H9 (cell line): ENCODE measurements at regions not wholly inside any gene's neighbourhood (a gene's known extent, or its start where the extent isn't known, plus 50 kb on each side); places are given as distances from the start of the nearest gene placed in this dataset.
"Not testable (repeated sequence)": the region's sequence is repeated elsewhere in the genome, so short reads cannot be mapped to it uniquely, and the experiment has no call there.

Experiments
- DNase-seq: peaks from one replicate; pipeline ENCODE4 v3.0.0-alpha.2; 2017
- H2AFZ ChIP-seq: one replicate; pipeline ENCODE4 v1.6.1; 2013; ENCODE audit warnings: mild to moderate bottlenecking, low read length, control low read depth, moderate library complexity
- H2AK5ac ChIP-seq: 2 replicates; pipeline ENCODE4 v1.6.1; 2013; ENCODE audit warnings: low read length, control low read depth, mixed read lengths; ENCODE audit not compliant: insufficient read length
- H2BK120ac ChIP-seq: one replicate; pipeline ENCODE4 v1.6.1; 2013; ENCODE audit warnings: low read depth, mild to moderate bottlenecking, low read length, control low read depth, inconsistent platforms; ENCODE audit not compliant: poor library complexity, severe bottlenecking
- H2BK12ac ChIP-seq: 2 replicates; pipeline ENCODE4 v1.6.1; 2013; ENCODE audit warnings: low read length, control low read depth, mixed read lengths, low read depth; ENCODE audit not compliant: insufficient read length
- H2BK15ac ChIP-seq: 2 replicates; pipeline ENCODE4 v1.6.1; 2013; ENCODE audit warnings: low read depth, low read length, control low read depth
- H2BK20ac ChIP-seq: one replicate; pipeline ENCODE4 v1.6.1; 2013; ENCODE audit warnings: low read depth, mild to moderate bottlenecking, low read length, control low read depth, inconsistent platforms; ENCODE audit not compliant: poor library complexity, severe bottlenecking
- H2BK5ac ChIP-seq: 2 replicates; pipeline ENCODE4 v1.6.1; 2013; ENCODE audit warnings: low read length, control low read depth, mixed read lengths; ENCODE audit not compliant: insufficient read length
- H3K14ac ChIP-seq: 2 replicates; pipeline ENCODE4 v1.6.1; 2013; ENCODE audit warnings: low read length, control low read depth; ENCODE audit not compliant: insufficient read depth
- H3K18ac ChIP-seq: 2 replicates; pipeline ENCODE4 v1.6.1; 2013; ENCODE audit warnings: low read depth, mild to moderate bottlenecking, mixed read lengths, low read length, control low read depth; ENCODE audit not compliant: insufficient read length
- H3K23ac ChIP-seq: 2 replicates; pipeline ENCODE4 v1.6.1; 2013; ENCODE audit warnings: low read length, control low read depth, mixed read lengths, low read depth; ENCODE audit not compliant: insufficient read length
- H3K23me2 ChIP-seq: 2 replicates; pipeline ENCODE4 v1.6.1; 2013; ENCODE audit warnings: low read depth, mild to moderate bottlenecking, mixed read lengths, low read length, control low read depth; ENCODE audit not compliant: insufficient read length, poor library complexity, severe bottlenecking
- H3K27ac ChIP-seq: 2 replicates; pipeline ENCODE4 v1.5.1; 2013; ENCODE audit warnings: low read length, control low read depth, mixed read lengths, low read depth; ENCODE audit not compliant: insufficient read length
- H3K27me3 ChIP-seq: 2 replicates; pipeline ENCODE4 v1.6.1; 2013; ENCODE audit warnings: low read length, control low read depth, inconsistent platforms; ENCODE audit not compliant: insufficient read depth
- H3K4ac ChIP-seq: 2 replicates; pipeline ENCODE4 v1.6.1; 2013; ENCODE audit warnings: low read depth, mild to moderate bottlenecking, control low read depth, inconsistent platforms, low read length, moderate library complexity
- H3K4me1 ChIP-seq: 2 replicates; pipeline ENCODE4 v1.6.1; 2013; ENCODE audit warnings: low read length, control low read depth, inconsistent platforms; ENCODE audit not compliant: insufficient read depth
- H3K4me2 ChIP-seq: 2 replicates; pipeline ENCODE4 v1.6.1; 2013; ENCODE audit warnings: low read length, control low read depth, mixed read lengths; ENCODE audit not compliant: insufficient read length, insufficient read depth
- H3K56ac ChIP-seq: 2 replicates; pipeline ENCODE4 v1.6.1; 2013; ENCODE audit warnings: low read depth, mild to moderate bottlenecking, mixed read lengths, low read length, control low read depth; ENCODE audit not compliant: insufficient read length
- H3K79me1 ChIP-seq: 2 replicates; pipeline ENCODE4 v1.6.1; 2013; ENCODE audit warnings: low read depth, mild to moderate bottlenecking, moderate library complexity, low read length, control low read depth, inconsistent platforms; ENCODE audit not compliant: insufficient read depth, poor library complexity, severe bottlenecking
- H3K79me2 ChIP-seq: 2 replicates; pipeline ENCODE4 v1.6.1; 2013; ENCODE audit warnings: low read length, control low read depth, inconsistent platforms; ENCODE audit not compliant: insufficient read depth
- H3K9ac ChIP-seq: 2 replicates; pipeline ENCODE4 v1.6.1; 2013; ENCODE audit warnings: low read length, control low read depth, mixed read lengths; ENCODE audit not compliant: insufficient read length; ENCODE audit errors: extremely low read depth
- H3K9me3 ChIP-seq: one replicate; pipeline ENCODE4 v1.6.1; 2013; ENCODE audit warnings: low read depth, low read length, inconsistent platforms; ENCODE audit not compliant: control insufficient read depth
- H3T11ph ChIP-seq: one replicate; pipeline ENCODE4 v1.6.1; 2013; ENCODE audit warnings: mild to moderate bottlenecking, low read length, control low read depth, inconsistent platforms
- H4K20me1 ChIP-seq: one replicate; pipeline ENCODE4 v1.6.1; 2013; ENCODE audit not compliant: control insufficient read depth, insufficient read length, insufficient read depth
- H4K5ac ChIP-seq: 2 replicates; pipeline ENCODE4 v1.6.1; 2013; ENCODE audit warnings: low read depth, mild to moderate bottlenecking, mixed read lengths, low read length, control low read depth; ENCODE audit not compliant: insufficient read length
- H4K8ac ChIP-seq: replicated peaks from 2 replicates; pipeline ENCODE4 v1.6.1; 2013; ENCODE audit warnings: low read length, control low read depth, mixed read lengths, low read depth; ENCODE audit not compliant: insufficient read length
- H4K91ac ChIP-seq: 2 replicates; pipeline ENCODE4 v1.6.1; 2013; ENCODE audit warnings: low read depth, mild to moderate bottlenecking, moderate library complexity, mixed read lengths, low read length, control low read depth; ENCODE audit not compliant: insufficient read length
- H3K27ac Mint-ChIP-seq, 3 experiments: 2 replicates in 2 of 3; 3 replicates in 1 of 3; pipeline ENCODE4 v1.8.0; 2020 to 2021; ENCODE audit warnings: mixed read lengths in 3 of 3, mild to moderate bottlenecking in 1 of 3, moderate library complexity in 1 of 3
- H3K27me3 Mint-ChIP-seq: 2 replicates; pipeline ENCODE4 v1.8.0; 2021; ENCODE audit warnings: low read depth, mild to moderate bottlenecking, moderate library complexity, mixed read lengths
- H3K36me3 Mint-ChIP-seq, 3 experiments: 2 replicates in 2 of 3; 3 replicates in 1 of 3; pipeline ENCODE4 v1.8.0; 2020 to 2021; ENCODE audit warnings: low read depth in 3 of 3, mixed read lengths in 3 of 3; ENCODE audit not compliant: insufficient read depth in 1 of 3
- H3K4me1 Mint-ChIP-seq, 2 experiments: 2 replicates each; pipeline ENCODE4 v1.8.0; 2020; ENCODE audit warnings: mixed read lengths in 2 of 2
- H3K4me3 Mint-ChIP-seq, 2 experiments: 2 replicates in 1 of 2; 3 replicates in 1 of 2; pipeline ENCODE4 v1.8.0; 2020 to 2021; ENCODE audit warnings: mild to moderate bottlenecking in 2 of 2, mixed read lengths in 2 of 2, moderate library complexity in 1 of 2
- H3K9me3 Mint-ChIP-seq, 2 experiments: 2 replicates in 1 of 2; 3 replicates in 1 of 2; pipeline ENCODE4 v1.8.0; 2020; ENCODE audit warnings: mild to moderate bottlenecking in 2 of 2, mixed read lengths in 2 of 2, moderate library complexity in 1 of 2
- WGBS: extraction: QIAGEN DNeasy Blood & Tissue Kit; methylation state at CpG from one replicate; pipeline ENCODE4 v1.1.7; 2013; ENCODE audit warnings: missing lambda C conversion rate, low lambda C conversion rate, mixed read lengths; ENCODE audit not compliant: insufficient read length; ENCODE audit errors: extremely low coverage; 5-methylcytosine and 5-hydroxymethylcytosine counted together

GRCh38 chr21:9775877-9776276 is 745.5 kb upstream of the TPTE start:
- not testable (repeated sequence) for H4K5ac ChIP-seq, H3K56ac ChIP-seq, H3K4me2 ChIP-seq, H4K20me1 ChIP-seq, H3K27me3 ChIP-seq, H3K79me2 ChIP-seq, H3T11ph ChIP-seq, H3K27ac Mint-ChIP-seq, H2BK120ac ChIP-seq, H3K14ac ChIP-seq, H3K4ac ChIP-seq, H4K8ac ChIP-seq, H2AFZ ChIP-seq, DNase-seq, H2BK5ac ChIP-seq, H4K91ac ChIP-seq, H3K9ac ChIP-seq, H3K79me1 ChIP-seq, H2BK12ac ChIP-seq, H3K4me1 ChIP-seq, H3K27ac ChIP-seq, H3K23ac ChIP-seq, H3K18ac ChIP-seq, H2BK15ac ChIP-seq, H3K4me1 Mint-ChIP-seq, H2BK20ac ChIP-seq, H3K23me2 ChIP-seq, H3K4me3 Mint-ChIP-seq, H2AK5ac ChIP-seq
- H3K27me3 Mint-ChIP-seq = peaks cover 14% of the 10 kb centered on the region
- no CpG with 5 or more reads among the region's 8 CpGs for WGBS
- peaks cover 68 to 69% of the 10 kb centered on the region in 2 experiments for H3K9me3 Mint-ChIP-seq
- peaks cover 25 to 55% (median 26%) of the 10 kb centered on the region in 3 experiments for H3K36me3 Mint-ChIP-seq
- peaks cover 99% of the 10 kb centered on the region for H3K9me3 ChIP-seq

GRCh38 chr21:9776286-9777020 is 744.9 kb upstream of the TPTE start:
- not testable (repeated sequence) for H2BK120ac ChIP-seq, H4K8ac ChIP-seq, H3K4me3 Mint-ChIP-seq, H3K23ac ChIP-seq, H3K27ac Mint-ChIP-seq, H2AFZ ChIP-seq, H3K14ac ChIP-seq, H3K4me1 ChIP-seq, H3K4ac ChIP-seq, H3K23me2 ChIP-seq, H4K91ac ChIP-seq, H4K20me1 ChIP-seq, H2BK5ac ChIP-seq, H3K18ac ChIP-seq, H3K4me1 Mint-ChIP-seq, DNase-seq, H2BK12ac ChIP-seq, H3T11ph ChIP-seq, H3K4me2 ChIP-seq, H3K27me3 ChIP-seq, H2BK20ac ChIP-seq, H3K79me1 ChIP-seq, H2AK5ac ChIP-seq, H3K9ac ChIP-seq, H3K79me2 ChIP-seq, H3K56ac ChIP-seq, H3K27ac ChIP-seq, H4K5ac ChIP-seq, H2BK15ac ChIP-seq
- peaks cover 99% of the 10 kb centered on the region for H3K9me3 ChIP-seq
- no CpG with 5 or more reads among the region's 8 CpGs for WGBS
- H3K36me3 Mint-ChIP-seq = peaks cover 25 to 58% (median 26%) of the 10 kb centered on the region in 3 experiments
- peaks cover 14% of the 10 kb centered on the region for H3K27me3 Mint-ChIP-seq
- peaks cover 74% of the 10 kb centered on the region in 2 experiments for H3K9me3 Mint-ChIP-seq
